ENCODE measurements at regions not wholly inside any gene's neighbourhood (a gene's known extent, or its start where the extent isn't known, plus 50 kb on each side); places are given as distances from the start of the nearest gene placed in this dataset.
A peak's percentile ranks its signal among the peaks of the same experiment; 100 is the strongest.

DNA sequence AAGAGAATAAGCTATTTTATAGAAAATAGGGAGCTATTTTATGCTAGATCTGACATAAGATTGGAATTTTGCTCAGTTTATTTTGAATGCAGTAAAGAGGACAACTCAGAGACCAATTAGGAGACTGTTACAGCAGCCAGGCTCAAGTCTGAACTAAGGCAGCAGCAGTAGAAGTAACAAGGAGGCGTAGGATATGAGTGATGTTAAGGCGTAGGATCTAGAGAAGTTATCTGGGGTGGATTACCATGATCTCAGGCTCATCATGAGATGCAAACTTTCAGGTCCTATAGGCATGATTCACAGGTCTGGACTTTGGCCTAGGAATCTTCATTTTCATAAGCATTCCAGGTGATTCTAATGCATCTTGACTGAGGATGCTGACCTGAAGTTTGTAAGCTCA lies 108.9 kb upstream of the BLID start:
- DNase-seq: no peak

DNA sequence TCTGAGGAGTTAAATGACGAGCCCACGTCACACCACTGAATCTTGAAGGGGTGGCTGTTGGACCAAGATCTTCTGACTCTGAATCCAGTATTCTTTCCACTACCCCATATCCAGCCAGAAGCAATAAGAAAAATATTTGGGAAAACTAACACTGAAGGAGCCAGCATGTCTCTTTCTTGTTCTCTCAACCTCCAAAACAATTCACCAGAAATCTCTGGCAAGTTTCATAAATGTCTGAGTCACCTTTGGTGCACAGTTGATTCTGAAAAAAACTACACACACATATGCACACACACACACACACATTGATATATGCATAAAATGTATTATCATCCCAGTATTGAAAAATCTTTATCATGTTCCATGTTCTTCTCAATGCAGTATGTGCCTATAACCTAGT lies 104.3 kb upstream of the BLID start:
- DNase-seq: no peak

DNA sequence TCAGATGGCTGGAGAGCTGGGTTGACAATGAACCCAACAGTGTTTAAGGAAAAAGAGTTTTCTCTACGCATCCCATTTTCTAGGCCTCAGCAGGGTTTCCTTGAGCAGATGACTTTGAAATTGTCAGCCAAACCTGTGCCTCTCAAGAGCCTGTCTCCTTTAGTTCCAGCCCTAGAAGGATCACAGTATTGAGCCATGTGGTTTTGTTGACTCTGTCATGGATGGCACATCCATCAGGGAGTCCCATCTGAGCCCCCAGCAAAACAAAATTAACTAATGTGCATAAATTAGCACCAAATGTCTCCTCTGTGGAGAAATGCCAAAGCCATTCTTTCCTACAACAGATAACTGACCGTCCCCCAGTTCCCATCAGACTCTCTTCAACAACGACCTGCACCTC lies 103.8 kb upstream of the BLID start:
- no peak for DNase-seq

- peak; percentile 1 for DNase-seq
These were observed 99.4 kb upstream of the BLID start for GRCh38 chr11:122215244-122215992.

DNA sequence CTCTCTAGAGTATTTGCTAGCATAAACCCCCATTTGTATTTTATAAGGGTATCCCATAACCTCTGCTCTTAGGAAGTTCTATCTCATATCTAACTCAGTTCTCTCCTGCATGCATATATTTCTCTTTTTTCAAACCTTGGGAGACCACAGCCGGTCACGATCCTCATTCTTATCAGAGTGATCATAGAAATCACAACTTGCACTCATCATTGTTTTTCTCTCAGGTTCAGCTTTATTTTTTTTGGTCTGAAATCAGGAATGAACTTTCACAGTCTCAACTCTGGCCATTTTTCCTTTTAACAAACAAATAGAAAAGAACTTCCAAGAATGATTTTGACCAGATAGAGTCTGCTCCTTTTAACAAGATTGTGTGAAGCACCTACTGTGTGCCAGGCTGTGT lies 98.6 kb upstream of the BLID start:
- no peak for DNase-seq

- no peak for DNase-seq
These were observed 98.1 kb upstream of the BLID start for GRCh38 chr11:122214080-122214479.

DNA sequence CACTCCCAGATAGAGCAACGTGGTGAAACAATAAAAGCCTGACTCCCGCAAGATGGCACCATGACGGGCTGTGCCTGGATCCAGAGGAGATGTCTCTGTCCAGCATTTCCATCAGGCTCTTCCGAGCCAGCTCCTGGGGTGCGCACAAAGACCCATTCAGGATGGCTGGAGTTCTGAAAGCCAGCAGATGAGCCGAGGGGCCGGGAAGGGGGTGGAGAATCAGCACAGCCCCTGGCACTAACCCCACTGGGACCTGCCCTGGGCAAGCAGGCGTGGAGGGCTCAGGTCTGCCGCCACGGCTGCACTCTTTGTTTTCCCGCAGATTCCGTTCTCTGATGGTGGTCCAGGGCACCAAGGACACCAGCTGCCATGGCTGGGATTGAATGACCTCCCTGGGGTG lies 97.2 kb upstream of the BLID start:
- DNase-seq: no peak

DNA sequence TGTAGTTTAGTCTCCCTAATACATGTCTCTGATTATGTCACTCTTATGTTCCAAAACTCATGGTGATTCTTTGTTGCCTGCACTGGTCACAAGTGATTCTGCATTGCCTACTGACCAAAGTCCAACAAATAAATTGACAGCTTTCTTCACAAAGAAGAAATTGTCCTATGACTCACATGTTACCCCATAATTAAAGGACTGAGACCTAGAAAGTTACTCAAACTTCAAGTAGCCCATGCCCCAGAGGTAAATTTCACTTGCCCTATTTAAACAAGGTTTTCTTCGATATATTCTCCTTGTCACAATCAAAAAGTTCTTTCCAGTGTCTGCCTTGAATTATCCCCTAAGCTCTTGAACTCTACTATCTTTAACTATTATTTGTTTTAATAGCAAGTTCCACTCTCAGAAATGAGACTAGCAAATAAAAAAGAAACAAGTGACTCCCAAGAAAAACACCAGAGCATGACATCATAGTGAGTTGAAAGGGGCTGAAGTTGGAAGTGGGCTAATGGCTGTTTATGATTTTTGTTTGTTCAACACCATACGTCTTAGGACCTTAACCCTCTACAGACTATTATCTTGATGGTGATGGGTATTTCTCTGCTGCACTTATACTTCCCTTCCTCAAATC lies 94.5 kb upstream of the BLID start:
- no peak for DNase-seq

GRCh38 chr11:122209619-122210366 lies 93.8 kb upstream of the BLID start:
- no peak for DNase-seq

GRCh38 chr11:122207921-122208764 lies 92.1 kb upstream of the BLID start:
- DNase-seq: no peak

- no peak for DNase-seq
These were observed 91.5 kb upstream of the BLID start for GRCh38 chr11:122207505-122207904.

- DNase-seq: no peak
These were observed 89.0 kb upstream of the BLID start for GRCh38 chr11:122205036-122205435.

- no peak for DNase-seq
These were observed 88.2 kb upstream of the BLID start for GRCh38 chr11:122204206-122204605.

GRCh38 chr11:122202951-122203456 lies 87.0 kb upstream of the BLID start:
- DNase-seq: no peak

DNA sequence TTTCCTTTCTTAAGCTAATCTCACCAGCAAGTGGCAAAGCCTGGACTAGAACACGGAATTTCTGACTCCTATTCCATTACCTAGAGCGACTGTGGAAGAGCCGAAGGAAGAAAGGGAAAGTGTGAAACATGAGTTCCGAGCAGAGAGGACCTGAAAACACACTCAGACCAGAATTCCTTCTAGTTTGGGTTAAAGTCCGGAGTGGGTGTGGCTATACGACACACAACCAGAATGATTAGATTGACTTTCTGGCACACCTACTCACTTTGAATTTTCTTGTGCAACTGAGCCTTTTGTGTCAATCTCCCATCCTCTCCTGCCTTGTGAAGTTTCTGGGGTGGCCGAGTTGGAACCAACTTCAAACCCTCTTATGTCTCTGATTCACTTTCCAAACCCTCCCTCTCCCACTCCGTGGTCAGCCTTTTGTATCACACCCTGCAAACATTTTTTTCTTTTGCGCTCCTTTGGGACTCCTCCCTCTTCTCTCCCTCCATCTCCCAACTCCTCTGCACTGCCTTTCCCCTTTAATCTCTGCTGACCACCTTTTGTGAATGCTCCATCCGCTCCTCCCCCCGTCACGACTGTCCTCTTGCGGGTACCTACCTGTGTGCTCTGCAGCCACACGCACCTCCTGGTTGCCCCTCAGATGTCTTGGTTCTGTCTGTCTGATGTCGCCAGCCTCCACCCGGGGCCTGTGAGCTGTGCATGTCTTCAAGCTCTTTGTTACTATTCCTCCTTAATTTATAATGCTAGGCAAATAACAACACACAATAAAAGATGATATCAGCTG lies 86.3 kb upstream of the BLID start:
- no peak for DNase-seq

- DNase-seq: no peak
These were observed 85.1 kb upstream of the BLID start for GRCh38 chr11:122201106-122201505.

DNA sequence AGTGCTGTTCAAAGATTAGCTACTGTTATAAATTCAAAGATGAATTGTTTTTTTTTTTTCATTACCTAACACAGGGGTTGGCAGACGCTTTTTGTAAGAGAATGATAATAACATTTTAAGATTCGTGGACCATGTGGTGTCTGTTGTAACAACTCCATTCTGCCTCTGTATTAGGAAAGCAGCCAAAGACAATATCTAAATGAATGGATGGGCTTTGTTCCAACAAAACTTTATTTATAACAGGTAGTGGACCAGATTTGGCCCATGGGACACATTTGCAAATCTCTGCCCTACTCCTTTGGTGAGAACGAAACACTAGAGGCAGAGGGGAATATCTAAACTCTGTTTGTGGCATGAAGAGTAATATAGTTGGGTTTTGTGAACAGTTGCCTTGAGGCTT lies 83.6 kb upstream of the BLID start:
- no peak for DNase-seq

DNA sequence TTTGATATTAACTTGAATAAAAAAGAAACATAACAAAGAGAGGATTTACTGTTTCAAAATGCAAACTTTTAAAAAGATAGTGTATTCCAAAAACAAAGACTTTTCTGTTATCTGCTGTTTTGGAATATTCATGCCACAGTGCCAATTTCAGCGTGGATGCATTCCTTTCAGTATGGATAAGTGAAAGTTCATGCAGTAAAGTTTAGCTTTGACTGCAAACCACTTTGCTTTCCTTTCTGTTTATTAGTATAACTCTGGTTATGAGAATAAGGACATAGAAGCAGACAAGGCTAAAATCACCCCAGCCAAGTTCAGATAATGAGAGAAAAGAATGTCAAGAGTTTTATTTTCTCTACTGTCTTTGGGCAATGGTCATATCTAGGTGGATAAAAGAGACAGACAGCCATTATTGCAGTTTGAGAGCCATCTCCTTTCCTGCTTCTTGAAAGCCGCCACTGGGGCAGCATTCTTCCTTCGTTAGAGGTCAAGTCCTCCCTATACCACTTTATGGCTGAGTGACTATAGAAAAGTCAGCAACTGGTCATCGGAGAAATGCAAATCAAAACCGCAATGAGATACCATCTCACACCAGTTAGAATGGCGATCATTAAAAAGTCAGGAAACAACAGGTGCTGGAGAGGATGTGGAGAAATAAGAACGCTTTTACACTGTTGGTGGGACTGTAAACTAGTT lies 82.4 kb upstream of the BLID start:
- no peak for DNase-seq

GRCh38 chr11:122197066-122197987 lies 81.3 kb upstream of the BLID start:
- DNase-seq: no peak

GRCh38 chr11:122195790-122196189 lies 79.8 kb upstream of the BLID start:
- DNase-seq: no peak

All from NCI-H510A treated with DMSO at 0.1 percent for 48 hours (cell line).